Mucosa of rectum (tissue), 2 donors: ENCODE measurements at regions not wholly inside any gene's neighbourhood (a gene's known extent, or its start where the extent isn't known, plus 50 kb on each side); places are given as distances from the start of the nearest gene placed in this dataset.
"Not testable (repeated sequence)": the region's sequence is repeated elsewhere in the genome, so short reads cannot be mapped to it uniquely, and the experiment has no call there.

Experiments
- H3K27ac ChIP-seq, 2 donors: one replicate each; pipeline ENCODE4 v1.7.0; 2013; ENCODE audit warnings: inconsistent platforms in 2 of 2, low read depth in 2 of 2, low read length in 2 of 2
- H3K27me3 ChIP-seq, 2 donors: one replicate each; pipeline ENCODE4 v1.7.0; 2013; ENCODE audit warnings: low read length in 2 of 2; ENCODE audit not compliant: control insufficient read depth in 2 of 2, insufficient read depth in 2 of 2
- H3K36me3 ChIP-seq, 2 donors: one replicate each; pipeline ENCODE4 v1.7.0; 2013; ENCODE audit warnings: low read length in 2 of 2; ENCODE audit not compliant: control insufficient read depth in 2 of 2, insufficient read depth in 2 of 2
- H3K4me1 ChIP-seq, 2 donors: one replicate each; pipeline ENCODE4 v1.7.0; 2013; ENCODE audit warnings: low read length in 2 of 2, mild to moderate bottlenecking in 1 of 2; ENCODE audit not compliant: control insufficient read depth in 2 of 2, insufficient read depth in 2 of 2
- H3K4me3 ChIP-seq, 2 donors: one replicate each; pipeline ENCODE4 v1.7.0; 2013; ENCODE audit warnings: low read length in 2 of 2
- H3K9ac ChIP-seq, 2 donors: one replicate each; pipeline ENCODE4 v1.7.0; 2013; ENCODE audit warnings: low read length in 2 of 2, low read depth in 1 of 2, mild to moderate bottlenecking in 1 of 2
- H3K9me3 ChIP-seq, 2 donors: one replicate each; pipeline ENCODE4 v1.7.0; 2013; ENCODE audit warnings: low read length in 2 of 2; ENCODE audit not compliant: control insufficient read depth in 2 of 2
- donor health status: healthy.
- donor health status: Normal muscosa, but diverticular disease.

GRCh38 chr2:139556789-139557188, 776.6 kb upstream of the NXPH2 start:
- H3K4me3 ChIP-seq, result no peak overlapping the region
- no peaks in the 10 kb centered on the region for H3K27me3 ChIP-seq
- no peaks in the 10 kb centered on the region for H3K36me3 ChIP-seq
- H3K9ac ChIP-seq, result no peak overlapping the region
- no peaks in the 10 kb centered on the region for H3K9me3 ChIP-seq
- H3K4me1 ChIP-seq, result no peaks in the 10 kb centered on the region
- H3K27ac ChIP-seq, result no peak overlapping the region

- Histone ChIP-seq H3K9me3 (no peaks in the 10 kb centered on the region), H3K27me3 (no peaks in the 10 kb centered on the region), H3K4me3 (no peak overlapping the region), H3K27ac (no peak overlapping the region), H3K36me3 (no peaks in the 10 kb centered on the region), H3K9ac (no peak overlapping the region), H3K4me1 (no peaks in the 10 kb centered on the region)
Measured at GRCh38 chr2:139550873-139551272, 770.7 kb upstream of the NXPH2 start.

- H3K4me1 ChIP-seq, result no peaks in the 10 kb centered on the region
- no peak overlapping the region for H3K4me3 ChIP-seq
- no peaks in the 10 kb centered on the region for H3K27me3 ChIP-seq
Measured at GRCh38 chr2:139550341-139550740, 770.2 kb upstream of the NXPH2 start.

GRCh38 chr2:139544186-139544851, 764.1 kb upstream of the NXPH2 start:
- Histone ChIP-seq H3K4me1 (no peaks in the 10 kb centered on the region), H3K27me3 (no peaks in the 10 kb centered on the region), H3K4me3 (no peak overlapping the region), H3K27ac (no peak overlapping the region), H3K36me3 (no peaks in the 10 kb centered on the region), H3K9ac (no peak overlapping the region), H3K9me3 (no peaks in the 10 kb centered on the region)

More at GRCh38 chr2:139550341-139550740, 770.2 kb upstream of the NXPH2 start:
- H3K9ac ChIP-seq, result no peak overlapping the region
- H3K36me3 ChIP-seq, result no peaks in the 10 kb centered on the region
- no peaks in the 10 kb centered on the region for H3K9me3 ChIP-seq
- H3K27ac ChIP-seq, result no peak overlapping the region

GRCh38 chr2:139538332-139539020, 758.3 kb upstream of the NXPH2 start:
- H3K36me3 ChIP-seq, H3K27me3 ChIP-seq, H3K4me1 ChIP-seq, H3K9me3 ChIP-seq, H3K4me3 ChIP-seq, H3K27ac ChIP-seq, H3K9ac ChIP-seq: not testable (repeated sequence)

- no peaks in the 10 kb centered on the region for H3K36me3 ChIP-seq
Measured at GRCh38 chr2:139529080-139529479, 748.9 kb upstream of the NXPH2 start.

GRCh38 chr2:139526781-139527180, 746.6 kb upstream of the NXPH2 start:
- no peaks in the 10 kb centered on the region for H3K36me3 ChIP-seq
- no peaks in the 10 kb centered on the region for H3K27me3 ChIP-seq
- H3K9ac ChIP-seq, result no peak overlapping the region
- no peak overlapping the region for H3K27ac ChIP-seq
- no peak overlapping the region for H3K4me3 ChIP-seq
- H3K4me1 ChIP-seq, result peaks cover 2 to 6% of the 10 kb centered on the region in 2 donors
- no peaks in the 10 kb centered on the region for H3K9me3 ChIP-seq

More at GRCh38 chr2:139529080-139529479, 748.9 kb upstream of the NXPH2 start:
- H3K9ac ChIP-seq, result no peak overlapping the region
- no peak overlapping the region for H3K4me3 ChIP-seq
- H3K27ac ChIP-seq, result no peak overlapping the region
- peaks cover 2 to 6% of the 10 kb centered on the region in 2 donors for H3K4me1 ChIP-seq
- H3K27me3 ChIP-seq, result no peaks in the 10 kb centered on the region
- H3K9me3 ChIP-seq, result no peaks in the 10 kb centered on the region

GRCh38 chr2:139518321-139518720, 738.1 kb upstream of the NXPH2 start:
- H3K4me1 ChIP-seq, result no peaks in the 10 kb centered on the region
- H3K27ac ChIP-seq, result no peak overlapping the region
- no peak overlapping the region for H3K4me3 ChIP-seq
- no peaks in the 10 kb centered on the region for H3K9me3 ChIP-seq
- H3K27me3 ChIP-seq, result no peaks in the 10 kb centered on the region
- H3K9ac ChIP-seq, result no peak overlapping the region
- H3K36me3 ChIP-seq, result no peaks in the 10 kb centered on the region

GRCh38 chr2:139514951-139515350, 734.8 kb upstream of the NXPH2 start:
- no peaks in the 10 kb centered on the region for H3K4me1 ChIP-seq
- no peak overlapping the region for H3K4me3 ChIP-seq
- no peaks in the 10 kb centered on the region for H3K36me3 ChIP-seq
- no peak overlapping the region for H3K9ac ChIP-seq
- no peak overlapping the region for H3K27ac ChIP-seq
- H3K9me3 ChIP-seq, result no peaks in the 10 kb centered on the region
- H3K27me3 ChIP-seq, result no peaks in the 10 kb centered on the region

- H3K9me3 ChIP-seq, result peaks cover 0 to 4% of the 10 kb centered on the region in 2 donors
Measured at GRCh38 chr2:139495851-139496250, 715.7 kb upstream of the NXPH2 start.

More at GRCh38 chr2:139495851-139496250, 715.7 kb upstream of the NXPH2 start:
- H3K27ac ChIP-seq, result no peak overlapping the region
- no peaks in the 10 kb centered on the region for H3K36me3 ChIP-seq
- H3K4me3 ChIP-seq, result no peak overlapping the region
- H3K9ac ChIP-seq, result no peak overlapping the region
- no peaks in the 10 kb centered on the region for H3K27me3 ChIP-seq
- H3K4me1 ChIP-seq, result no peaks in the 10 kb centered on the region
